Umbilical cord (tissue), 1 donor: ENCODE measurements at regions not wholly inside any gene's neighbourhood (a gene's known extent, or its start where the extent isn't known, plus 50 kb on each side); places are given as distances from the start of the nearest gene placed in this dataset.
"Not testable (repeated sequence)": the region's sequence is repeated elsewhere in the genome, so short reads cannot be mapped to it uniquely, and the experiment has no call there.

Experiments
- DNase-seq: peaks from one replicate; pipeline ENCODE4 v3.0.0-alpha.2; 2015; ENCODE audit warnings: low spot score

GRCh38 chr16:31745098-31745497, 128.5 kb upstream of the ZNF267 start:
- not testable (repeated sequence) for DNase-seq

DNA sequence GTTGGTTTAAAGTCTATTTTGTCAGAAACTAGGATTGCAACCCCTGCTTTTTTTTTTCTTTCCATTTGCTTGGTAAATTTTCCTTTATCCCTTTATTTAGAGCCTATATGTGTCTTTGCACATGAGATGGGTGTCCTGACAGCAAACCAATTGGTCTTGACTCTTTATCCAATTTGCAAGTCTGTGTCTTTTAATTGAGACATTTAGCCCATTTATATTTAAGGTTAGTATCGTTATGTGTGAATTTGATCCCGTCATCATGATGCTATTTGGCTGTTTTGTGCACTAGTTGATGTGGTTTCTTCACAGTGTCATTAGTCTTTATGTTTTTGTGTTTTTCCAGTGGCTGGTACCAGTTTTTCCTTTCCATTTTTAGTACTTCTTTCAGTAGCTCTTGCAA, 127.7 kb upstream of the ZNF267 start:
- no peak for DNase-seq

GRCh38 chr16:31754998-31755615, 118.5 kb upstream of the ZNF267 start:
- DNase-seq = no peak

DNA sequence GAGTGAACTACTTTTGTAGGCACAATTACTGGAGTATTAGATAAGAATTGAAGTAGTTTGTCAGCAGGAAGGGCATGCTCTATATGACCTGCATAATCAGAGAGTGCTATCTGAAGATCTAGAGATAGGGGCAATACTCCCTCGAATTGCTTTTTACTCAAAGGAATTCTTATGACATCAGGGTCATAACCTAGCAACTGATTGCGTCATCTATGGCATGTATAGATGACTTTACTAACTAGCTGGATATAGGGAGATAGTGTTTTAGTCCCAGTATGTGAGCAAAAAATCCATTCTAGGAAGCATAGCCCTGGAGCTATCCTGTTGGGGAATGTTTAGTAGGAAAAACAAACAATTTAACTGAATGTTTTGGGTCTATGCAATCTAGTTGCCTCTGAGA, 109.5 kb upstream of the ZNF267 start:
- DNase-seq = no peak

GRCh38 chr16:31767267-31767666, 106.3 kb upstream of the ZNF267 start:
- DNase-seq = no peak

GRCh38 chr16:31780342-31780741, 93.3 kb upstream of the ZNF267 start:
- no peak for DNase-seq

- DNase-seq = no peak
Measured at GRCh38 chr16:31785126-31785525, 88.5 kb upstream of the ZNF267 start.

- DNase-seq = no peak
Measured at GRCh38 chr16:31807086-31807485, 66.5 kb upstream of the ZNF267 start.

GRCh38 chr16:31810863-31811262, 62.7 kb upstream of the ZNF267 start:
- DNase-seq = no peak

DNA sequence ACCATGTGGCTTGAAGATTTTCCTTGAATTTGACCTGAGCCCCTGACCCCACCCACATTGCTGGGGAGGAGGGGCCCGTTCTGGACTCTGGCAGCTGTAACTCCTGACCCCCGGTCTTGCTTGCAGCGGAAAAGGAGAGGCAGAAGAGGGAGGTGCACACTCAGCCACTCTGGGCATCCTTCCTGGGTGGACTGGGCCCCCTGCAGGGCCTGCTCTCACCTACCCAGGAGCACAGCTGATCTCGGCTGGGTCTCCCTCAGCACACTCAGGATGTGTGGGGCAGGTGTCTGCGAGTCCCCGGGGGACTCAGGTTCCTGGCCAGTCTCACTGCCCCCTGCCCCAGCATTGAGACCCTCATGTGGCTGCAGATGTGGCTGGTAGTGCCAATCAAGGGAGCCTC, 57.5 kb upstream of the ZNF267 start:
- not testable (repeated sequence) for DNase-seq

GRCh38 chr16:31819386-31819785, 54.2 kb upstream of the ZNF267 start:
- no peak for DNase-seq

- no peak for DNase-seq
Measured at GRCh38 chr16:31819948-31820347, 53.7 kb upstream of the ZNF267 start.
